Loucy (cell line): ENCODE measurements at regions not wholly inside any gene's neighbourhood (a gene's known extent, or its start where the extent isn't known, plus 50 kb on each side); places are given as distances from the start of the nearest gene placed in this dataset.

ENCODE experiments used
- CTCF ChIP-seq: fragments of 200-600 bp; sonication (generic); conservative IDR thresholded peaks from 2 replicates; pipeline ENCODE4 v1.5.1; 2014; ENCODE audit warnings: mild to moderate bottlenecking, antibody characterized with exemption, low read length
- EZH2phosphoT487 ChIP-seq: fragments of 200-600 bp; IDR thresholded peaks from 2 replicates; pipeline ENCODE4 v1.6.1; 2018; ENCODE audit warnings: antibody characterized with exemption, mild to moderate bottlenecking, moderate library complexity, borderline replicate concordance

DNA sequence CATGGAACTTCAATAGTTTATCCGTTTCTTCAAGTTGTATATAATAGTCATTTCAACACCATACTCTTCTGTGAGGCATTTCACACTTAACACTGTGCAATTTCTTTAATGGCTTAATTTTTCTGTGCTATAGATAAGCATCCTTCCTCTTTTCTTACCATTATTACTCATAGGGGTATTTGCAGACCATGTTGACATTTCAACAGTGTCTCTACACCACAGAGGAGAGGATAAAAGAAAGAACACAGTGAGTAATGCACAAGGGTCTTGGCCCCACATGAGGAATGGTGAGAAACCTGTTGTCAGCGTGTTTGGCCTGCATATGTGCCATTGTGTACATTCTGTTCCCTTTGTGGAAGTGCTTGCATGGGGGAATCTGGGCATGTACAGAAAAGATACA, 421.5 kb upstream of the MDGA2 start:
- TF ChIP-seq CTCF (no peak), EZH2phosphoT487 (no peak)
